OCI-LY7 (cell line): ENCODE measurements at regions not wholly inside any gene's neighbourhood (a gene's known extent, or its start where the extent isn't known, plus 50 kb on each side); places are given as distances from the start of the nearest gene placed in this dataset.

Experiments
- BruUV-seq: library from RNA; stranded (reverse); fragments of 400-500 nt; replicated peaks from 2 replicates; lab custom pipeline; 2021; lab: Mats Ljungman, UMichigan
- CTCF ChIA-PET: fragments of 300-600 bp; sonication (Branson Sonifier 250); formaldehyde crosslinking; loops from one replicate; lab custom pipeline; 2022; ENCODE audit warnings: antibody characterized with exemption; ENCODE audit not compliant: unreplicated experiment; lab: Charles Lee
- POLR2A ChIA-PET: fragments of 300-600 bp; sonication (Branson Sonifier 250); formaldehyde crosslinking; loops from one replicate; lab custom pipeline; 2022; ENCODE audit warnings: antibody characterized with exemption; lab: Charles Lee
- DNase-seq: peaks from one replicate; pipeline ENCODE4 v3.0.0-alpha.2; 2015; ENCODE audit warnings: low spot score
- H2AFZ ChIP-seq: fragments of 200-600 bp; sonication (generic), shearing (Covaris generic); 2 replicates; pipeline ENCODE4 v1.6.1; 2014; ENCODE audit warnings: mild to moderate bottlenecking, antibody characterized with exemption, low read length, moderate library complexity
- H3K27ac ChIP-seq: fragments of 200-600 bp; sonication (generic); 2 replicates; pipeline ENCODE4 v1.5.1; 2014; ENCODE audit warnings: mixed run types, low read depth, mild to moderate bottlenecking, moderate library complexity, low read length, inconsistent platforms; ENCODE audit not compliant: poor library complexity, severe bottlenecking
- H3K36me3 ChIP-seq: fragments of 200-600 bp; sonication (generic); 2 replicates; pipeline ENCODE4 v1.6.1; 2014; ENCODE audit warnings: mild to moderate bottlenecking, antibody characterized with exemption, low read length, moderate library complexity, mixed read lengths; ENCODE audit not compliant: insufficient read depth
- H3K4me1 ChIP-seq: fragments of 200-600 bp; sonication (generic); 2 replicates; pipeline ENCODE4 v1.5.1; 2014; ENCODE audit warnings: mild to moderate bottlenecking, low read length; ENCODE audit not compliant: insufficient read depth, poor library complexity, severe bottlenecking
- H3K4me2 ChIP-seq: fragments of 200-600 bp; sonication (generic); 2 replicates; pipeline ENCODE4 v1.6.1; 2014; ENCODE audit warnings: mild to moderate bottlenecking, low read length
- H3K4me3 ChIP-seq: fragments of 200-600 bp; sonication (generic); 2 replicates; pipeline ENCODE4 v1.5.1; 2014; ENCODE audit warnings: mild to moderate bottlenecking, low read depth, low read length; ENCODE audit not compliant: poor library complexity, severe bottlenecking
- H3K79me2 ChIP-seq: fragments of 200-600 bp; sonication (generic); 2 replicates; pipeline ENCODE4 v1.6.1; 2016; ENCODE audit warnings: low read depth, mild to moderate bottlenecking, low read length, moderate library complexity, mixed read lengths; ENCODE audit not compliant: insufficient read depth
- H3K9me2 ChIP-seq: fragments of 200-600 bp; sonication (generic); 2 replicates; pipeline ENCODE4 v1.6.1; 2016; ENCODE audit warnings: mild to moderate bottlenecking, low read length, mixed read lengths; ENCODE audit not compliant: insufficient read depth
- H3K9me3 ChIP-seq: fragments of 200-600 bp; sonication (generic); 2 replicates; pipeline ENCODE4 v1.6.1; 2014; ENCODE audit warnings: mild to moderate bottlenecking, mixed run types, low read length, mixed read lengths
- H4K20me1 ChIP-seq: fragments of 200-600 bp; sonication (generic); 2 replicates; pipeline ENCODE4 v1.6.1; 2014; ENCODE audit warnings: mild to moderate bottlenecking, antibody characterized with exemption, low read length, moderate library complexity, mixed read lengths; ENCODE audit not compliant: insufficient read depth
- CTCF ChIP-seq: fragments of 200-600 bp; sonication (generic); conservative IDR thresholded peaks from 2 replicates; pipeline ENCODE4 v1.5.1; 2014; ENCODE audit warnings: mild to moderate bottlenecking, antibody characterized with exemption, low read length, moderate library complexity, mixed read lengths
- EZH2phosphoT487 ChIP-seq: fragments of 200-600 bp; sonication (generic); IDR thresholded peaks from 2 replicates; pipeline ENCODE4 v1.6.1; 2018; ENCODE audit warnings: low read depth, borderline replicate concordance, mild to moderate bottlenecking, mixed run types, antibody characterized with exemption, low read length, moderate library complexity, mixed read lengths
- intact Hi-C: fragments of 100-400 bp; cut with micrococcal nuclease; formaldehyde crosslinking; loops from one replicate; pipeline ENCODE4 v1.10.0; 2022; ENCODE audit not compliant: unreplicated experiment

DNA sequence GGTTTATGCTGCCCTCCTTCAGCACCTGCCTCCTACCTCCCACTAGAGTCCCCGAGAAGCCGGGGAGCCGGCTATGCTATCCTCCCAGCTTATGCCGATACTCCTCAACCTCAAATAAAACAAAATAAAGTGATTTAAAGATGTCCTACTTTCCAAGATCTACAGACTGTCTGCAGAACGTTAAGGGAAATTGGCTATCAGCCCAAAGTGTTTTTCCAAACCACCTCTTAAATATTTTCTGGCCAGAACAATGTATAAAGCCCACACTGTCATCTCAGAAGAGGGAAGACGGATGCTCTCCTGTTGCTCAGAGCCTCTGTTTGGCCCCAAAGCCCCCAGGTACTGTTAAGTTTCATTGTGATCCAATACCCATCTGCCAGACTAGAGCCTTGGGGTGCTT, 54.0 kb upstream of the MGMT start:
- intact Hi-C loops: no loop called here
- CTCF ChIA-PET: no interaction called here
- POLR2A ChIA-PET: no interaction called here
- no peak overlapping the region for H2AFZ ChIP-seq
- H4K20me1 ChIP-seq: no peaks in the 10 kb centered on the region
- no peak overlapping the region for H3K4me2 ChIP-seq
- H3K9me3 ChIP-seq: no peaks in the 10 kb centered on the region
- H3K4me3 ChIP-seq: no peak overlapping the region
- H3K4me1 ChIP-seq: no peaks in the 10 kb centered on the region
- DNase-seq: no peak
- TF ChIP-seq EZH2phosphoT487 (no peak), CTCF (no peak)
- H3K27ac ChIP-seq: no peak overlapping the region
- no peaks in the 10 kb centered on the region for H3K36me3 ChIP-seq
- no peaks in the 10 kb centered on the region for H3K9me2 ChIP-seq
- no TSS peak for BruUV-seq
- H3K79me2 ChIP-seq: no peaks in the 10 kb centered on the region

GRCh38 chr10:129415215-129416140, 51.6 kb upstream of the MGMT start:
- BruUV-seq: no TSS peak
- H3K27ac ChIP-seq: no peak overlapping the region
- H2AFZ ChIP-seq: no peak overlapping the region
- CTCF ChIA-PET: no interaction called here
- DNase-seq: no peak
- H3K9me2 ChIP-seq: no peaks in the 10 kb centered on the region
- no peaks in the 10 kb centered on the region for H3K36me3 ChIP-seq
- TF ChIP-seq CTCF (no peak), EZH2phosphoT487 (no peak)
- H3K4me2 ChIP-seq: no peak overlapping the region
- POLR2A ChIA-PET: no interaction called here
- intact Hi-C loops: no loop called here
- H3K9me3 ChIP-seq: no peaks in the 10 kb centered on the region
- H4K20me1 ChIP-seq: no peaks in the 10 kb centered on the region
- H3K4me3 ChIP-seq: no peak overlapping the region
- H3K79me2 ChIP-seq: no peaks in the 10 kb centered on the region
- H3K4me1 ChIP-seq: no peaks in the 10 kb centered on the region

DNA sequence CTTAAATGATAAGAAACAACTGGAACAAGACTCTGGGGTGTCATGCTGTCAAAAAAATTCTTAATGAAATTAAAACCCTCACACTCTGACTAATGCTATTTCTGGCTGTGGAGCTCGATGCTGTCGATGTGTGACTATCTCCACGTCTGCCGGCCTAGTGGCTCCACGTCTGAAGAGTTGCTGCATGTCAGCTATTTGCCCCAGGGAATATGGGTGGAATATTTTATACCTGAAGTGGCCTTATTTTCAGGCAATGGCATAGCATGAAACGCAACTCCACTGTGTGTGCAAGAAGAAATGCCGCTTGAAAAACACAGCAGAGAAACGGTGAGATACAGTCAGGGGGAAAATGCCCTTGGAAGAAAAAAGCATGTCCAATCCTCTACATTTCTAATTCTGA, 50.9 kb upstream of the MGMT start:
- Histone ChIP-seq H3K27ac (no peak overlapping the region), H2AFZ (no peak overlapping the region), H3K36me3 (no peaks in the 10 kb centered on the region), H4K20me1 (no peaks in the 10 kb centered on the region), H3K4me3 (no peak overlapping the region), H3K9me3 (no peaks in the 10 kb centered on the region), H3K4me2 (no peak overlapping the region), H3K4me1 (no peaks in the 10 kb centered on the region), H3K9me2 (no peaks in the 10 kb centered on the region), H3K79me2 (no peaks in the 10 kb centered on the region)
- BruUV-seq: no TSS peak
- POLR2A ChIA-PET: interaction anchor here (0.7 kb wide), 1 partner anchor 27 kb away, joined by 4 read pairs; no protein-coding TSS in a partner anchor
- DNase-seq: no peak
- intact Hi-C loops: no loop called here
- TF ChIP-seq CTCF (no peak), EZH2phosphoT487 (no peak)
- CTCF ChIA-PET: no interaction called here
